ENCODE measurements at regions not wholly inside any gene's neighbourhood (a gene's known extent, or its start where the extent isn't known, plus 50 kb on each side); places are given as distances from the start of the nearest gene placed in this dataset.

GRCh38 chr5:29899583-29899982 lies 1293.9 kb upstream of the CDH6 start:
- no peaks in the 10 kb centered on the region for H3K9me3 Mint-ChIP-seq
- no peak overlapping the region for H2BK5ac ChIP-seq (ENCODE audit: insufficient read length, low read length)
- peaks cover 9% of the 10 kb centered on the region in 2 experiments for H3K4me1 Mint-ChIP-seq
- H2AFZ ChIP-seq (ENCODE audit: low read length) = no peak overlapping the region
- H2BK20ac ChIP-seq (ENCODE audit: low read depth, low read length, poor library complexity, severe bottlenecking) = no peak overlapping the region
- H2BK15ac ChIP-seq (ENCODE audit: low read depth, low read length) = no peak overlapping the region
- no peak overlapping the region for H3K56ac ChIP-seq (ENCODE audit: insufficient read length, low read depth, low read length)
- no peak overlapping the region for H3T11ph ChIP-seq (ENCODE audit: low read length)
- no peaks in the 10 kb centered on the region for H4K20me1 ChIP-seq (ENCODE audit: control insufficient read depth, insufficient read depth, insufficient read length)
- no peak overlapping the region for H2AK5ac ChIP-seq (ENCODE audit: insufficient read length, low read length)
- H4K8ac ChIP-seq (replicated peaks; ENCODE audit: insufficient read length, low read depth, low read length) = no peak overlapping the region
- no peak for TF ChIP-seq CTCF (conservative IDR thresholded peaks at IDR 0.05)
- H3K4me1 ChIP-seq (ENCODE audit: insufficient read depth, low read length) = no peaks in the 10 kb centered on the region; the same call in 1 of the 2 replicates
- no peak overlapping the region for H3K27ac Mint-ChIP-seq
- no peak overlapping the region for H2BK120ac ChIP-seq (ENCODE audit: low read depth, low read length, poor library complexity, severe bottlenecking)
- H3K27me3 Mint-ChIP-seq (ENCODE audit: low read depth) = no peaks in the 10 kb centered on the region
- H3K23me2 ChIP-seq (ENCODE audit: insufficient read length, low read depth, low read length, poor library complexity, severe bottlenecking) = no peaks in the 10 kb centered on the region
- H3K27me3 ChIP-seq (ENCODE audit: insufficient read depth, low read length) = no peaks in the 10 kb centered on the region
- no peak overlapping the region for H3K4me3 Mint-ChIP-seq
- DNase-seq = no peak
- no CpG with 5 or more reads among the region's 2 CpGs for WGBS (ENCODE audit: extremely low coverage, insufficient read length, low lambda C conversion rate)
- no peaks in the 10 kb centered on the region for H3K79me1 ChIP-seq (ENCODE audit: insufficient read depth, low read depth, low read length, poor library complexity, severe bottlenecking)
- H4K91ac ChIP-seq (ENCODE audit: insufficient read length, low read depth, low read length) = no peak overlapping the region
- H4K5ac ChIP-seq (ENCODE audit: insufficient read length, low read depth, low read length) = no peak overlapping the region
- no peak overlapping the region for H3K4me2 ChIP-seq (ENCODE audit: insufficient read depth, insufficient read length, low read length)
- H3K23ac ChIP-seq (ENCODE audit: insufficient read length, low read depth, low read length) = no peak overlapping the region
- no peaks in the 10 kb centered on the region for H3K79me2 ChIP-seq (ENCODE audit: insufficient read depth, low read length)
- no peak overlapping the region for H3K14ac ChIP-seq (ENCODE audit: insufficient read depth, low read length)
- no peaks in the 10 kb centered on the region for H3K36me3 Mint-ChIP-seq (ENCODE audit: insufficient read depth in 1 of 3, low read depth in 3 of 3)
- no peak overlapping the region for H3K4ac ChIP-seq (ENCODE audit: low read depth, low read length)
- no peak overlapping the region for H3K18ac ChIP-seq (ENCODE audit: insufficient read length, low read depth, low read length)
- H3K27ac ChIP-seq (ENCODE audit: insufficient read length, low read depth, low read length) = no peak overlapping the region
- no peaks in the 10 kb centered on the region for H3K9me3 ChIP-seq (ENCODE audit: control insufficient read depth, low read depth, low read length)
- H2BK12ac ChIP-seq (ENCODE audit: insufficient read length, low read depth, low read length) = no peak overlapping the region
- H3K9ac ChIP-seq (ENCODE audit: extremely low read depth, insufficient read length, low read length) = no peak overlapping the region

Data from H9 (cell line).